Epithelial cell of esophagus (primary cell): ENCODE measurements at regions not wholly inside any gene's neighbourhood (a gene's known extent, or its start where the extent isn't known, plus 50 kb on each side); places are given as distances from the start of the nearest gene placed in this dataset.

Experiments used
- DNase-seq: peaks from one replicate; pipeline ENCODE4 v3.0.0; 2010; ENCODE audit warnings: low read depth
- H3K4me3 ChIP-seq: 2 replicates; pipeline ENCODE4 v1.5.1; 2011; ENCODE audit warnings: mild to moderate bottlenecking, low read length, control low read depth
- TF ChIP-seq, protein P1 (sequence below): IDR thresholded peaks from 2 replicates; pipeline ENCODE4 v1.5.1; 2011; ENCODE audit warnings: low read depth, mild to moderate bottlenecking, low read length, control low read depth, inconsistent platforms; ENCODE audit not compliant: insufficient read depth; ENCODE audit errors: missing control alignments

DNA sequence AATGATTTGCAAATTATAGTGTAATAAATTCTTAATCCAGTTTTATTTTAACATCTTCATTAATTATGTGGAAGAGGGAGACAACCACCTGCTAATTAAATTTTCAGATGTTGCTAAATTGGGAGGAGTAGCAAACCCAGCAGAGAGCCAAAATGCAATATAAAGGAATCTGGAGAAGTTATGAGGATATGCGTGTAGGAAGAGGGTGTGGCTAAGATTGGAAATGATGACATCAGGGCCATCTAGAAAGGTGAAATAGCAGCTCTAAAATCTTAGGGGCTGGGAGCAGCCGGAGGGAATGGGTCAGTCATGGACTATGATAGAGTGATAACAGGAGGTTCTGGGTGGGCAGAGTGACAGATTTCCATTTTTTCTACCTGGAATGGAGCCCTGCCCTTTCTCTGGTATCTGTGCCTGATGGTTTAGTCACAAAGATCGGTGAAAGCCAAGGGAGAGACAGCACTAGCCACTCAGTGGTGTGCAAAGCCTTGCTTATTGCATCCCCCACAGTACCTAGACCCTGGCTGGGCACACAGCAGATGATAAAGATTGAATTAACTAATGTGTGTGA, 379.2 kb upstream of the CELF4 start:
- no peak for DNase-seq
- TF ChIP-seq, protein P1, sequence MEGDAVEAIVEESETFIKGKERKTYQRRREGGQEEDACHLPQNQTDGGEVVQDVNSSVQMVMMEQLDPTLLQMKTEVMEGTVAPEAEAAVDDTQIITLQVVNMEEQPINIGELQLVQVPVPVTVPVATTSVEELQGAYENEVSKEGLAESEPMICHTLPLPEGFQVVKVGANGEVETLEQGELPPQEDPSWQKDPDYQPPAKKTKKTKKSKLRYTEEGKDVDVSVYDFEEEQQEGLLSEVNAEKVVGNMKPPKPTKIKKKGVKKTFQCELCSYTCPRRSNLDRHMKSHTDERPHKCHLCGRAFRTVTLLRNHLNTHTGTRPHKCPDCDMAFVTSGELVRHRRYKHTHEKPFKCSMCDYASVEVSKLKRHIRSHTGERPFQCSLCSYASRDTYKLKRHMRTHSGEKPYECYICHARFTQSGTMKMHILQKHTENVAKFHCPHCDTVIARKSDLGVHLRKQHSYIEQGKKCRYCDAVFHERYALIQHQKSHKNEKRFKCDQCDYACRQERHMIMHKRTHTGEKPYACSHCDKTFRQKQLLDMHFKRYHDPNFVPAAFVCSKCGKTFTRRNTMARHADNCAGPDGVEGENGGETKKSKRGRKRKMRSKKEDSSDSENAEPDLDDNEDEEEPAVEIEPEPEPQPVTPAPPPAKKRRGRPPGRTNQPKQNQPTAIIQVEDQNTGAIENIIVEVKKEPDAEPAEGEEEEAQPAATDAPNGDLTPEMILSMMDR: no peak
- no peak overlapping the region for H3K4me3 ChIP-seq

DNA sequence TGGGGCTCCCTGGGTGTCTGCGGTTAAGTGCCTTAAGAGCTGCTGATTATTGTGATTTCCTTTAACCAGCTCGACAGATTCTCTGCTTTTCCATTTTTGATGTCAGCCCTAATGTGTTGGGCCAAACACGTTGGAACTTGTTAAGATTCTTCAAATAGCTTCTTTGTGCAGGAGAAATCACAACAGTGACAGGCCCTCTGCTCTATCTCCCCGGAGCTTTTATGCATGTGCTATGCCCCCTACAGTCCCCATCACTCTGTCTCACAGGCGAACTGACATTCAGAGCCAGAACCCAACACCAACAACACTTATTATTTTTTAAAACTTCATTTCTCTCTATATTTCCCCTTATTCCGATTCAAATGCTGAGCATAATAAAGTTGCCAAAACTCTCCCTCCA, 371.7 kb upstream of the CELF4 start:
- DNase-seq: peak; percentile 32
- TF ChIP-seq, protein P1: no peak
- no peak overlapping the region for H3K4me3 ChIP-seq

DNA sequence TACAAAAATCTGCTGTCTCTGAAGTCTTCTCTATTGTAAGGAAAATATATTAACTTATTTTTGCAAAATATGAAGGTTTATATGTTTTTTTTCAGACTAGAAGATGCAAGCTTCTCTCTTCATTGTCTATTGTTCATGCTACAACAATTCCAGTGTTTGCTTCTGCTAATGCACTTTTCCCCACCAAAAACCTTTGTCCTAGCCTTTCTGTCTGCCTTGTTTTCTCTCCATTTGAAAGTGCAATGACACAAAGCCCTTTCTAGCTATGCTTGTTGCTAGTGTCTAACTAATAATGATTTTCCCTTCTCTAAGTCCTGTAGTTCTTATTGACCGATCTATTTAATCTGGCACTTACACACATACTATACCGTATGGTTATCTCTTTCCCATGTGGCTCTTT, 369.5 kb upstream of the CELF4 start:
- DNase-seq: no peak
- no peak overlapping the region for H3K4me3 ChIP-seq
- TF ChIP-seq, protein P1: no peak

GRCh38 chr18:37930640-37931039, 365.0 kb upstream of the CELF4 start:
- H3K4me3 ChIP-seq: no peak overlapping the region
- DNase-seq: no peak
- TF ChIP-seq, protein P1: no peak

GRCh38 chr18:37922162-37922561, 356.6 kb upstream of the CELF4 start:
- H3K4me3 ChIP-seq: no peak overlapping the region
- TF ChIP-seq, protein P1: no peak
- DNase-seq: peak; percentile 41

DNA sequence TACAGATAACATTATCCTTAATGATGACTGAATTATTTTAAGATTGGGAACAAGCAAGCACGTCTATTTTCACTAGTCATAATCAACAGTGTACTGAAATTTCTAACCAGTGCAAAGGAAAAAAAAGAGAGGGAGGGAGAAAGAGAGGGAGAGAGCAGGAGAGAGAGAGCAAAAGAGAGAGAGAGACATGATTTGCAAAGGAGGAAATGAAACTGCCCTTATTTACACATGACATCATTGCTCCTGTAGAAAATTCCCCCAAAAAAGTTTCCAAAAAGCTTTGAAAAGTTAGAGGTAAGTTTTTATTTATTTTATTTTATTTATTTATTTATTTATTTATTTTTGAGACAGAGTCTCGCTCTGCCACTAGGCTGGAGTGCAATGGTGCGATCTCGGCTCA, 355.3 kb upstream of the CELF4 start:
- no peak overlapping the region for H3K4me3 ChIP-seq
- TF ChIP-seq, protein P1: no peak
- no peak for DNase-seq

DNA sequence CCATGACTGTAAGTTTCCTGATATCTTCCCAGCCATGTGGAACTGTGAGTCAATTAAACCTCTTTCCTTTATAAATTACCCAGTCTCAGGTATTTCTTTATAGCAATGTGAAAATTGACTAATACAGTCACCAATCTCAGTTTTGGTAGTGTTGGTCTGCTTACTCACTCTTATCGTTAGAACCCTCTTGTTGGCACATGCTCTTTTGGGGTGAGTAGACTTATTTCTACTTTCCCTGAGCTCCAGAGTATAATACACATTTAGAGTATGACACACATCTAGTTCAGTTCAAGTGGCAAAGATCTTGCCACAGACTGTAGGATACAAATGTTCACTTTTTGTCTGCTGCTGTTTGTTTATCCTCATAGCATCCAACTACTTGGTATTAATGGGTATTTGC, 347.5 kb upstream of the CELF4 start:
- TF ChIP-seq, protein P1: no peak
- peak; percentile 49 for DNase-seq
- H3K4me3 ChIP-seq: no peak overlapping the region
